ENCODE measurements at regions not wholly inside any gene's neighbourhood (a gene's known extent, or its start where the extent isn't known, plus 50 kb on each side); places are given as distances from the start of the nearest gene placed in this dataset.

DNA sequence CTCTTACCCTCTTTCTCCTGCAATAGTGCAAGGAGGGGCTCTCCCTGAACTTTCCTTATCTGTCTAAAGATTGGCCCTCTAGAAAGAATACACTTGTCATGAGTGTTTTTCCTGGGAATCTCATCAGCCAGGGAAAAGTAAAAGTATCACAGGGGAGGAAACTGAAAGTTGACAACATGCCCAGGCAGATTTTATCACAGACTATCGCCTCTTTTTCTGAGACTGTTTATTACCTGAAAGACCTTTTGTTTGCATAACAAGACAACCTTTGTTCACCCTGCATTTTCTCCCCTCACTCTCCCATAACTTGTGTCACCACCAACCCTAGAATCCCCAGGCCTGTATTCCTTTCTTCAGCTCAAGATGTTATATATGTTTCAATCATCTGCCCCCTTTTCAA is 794.7 kb upstream of the ADAMTS5 start:
- TF ChIP-seq, protein P1, sequence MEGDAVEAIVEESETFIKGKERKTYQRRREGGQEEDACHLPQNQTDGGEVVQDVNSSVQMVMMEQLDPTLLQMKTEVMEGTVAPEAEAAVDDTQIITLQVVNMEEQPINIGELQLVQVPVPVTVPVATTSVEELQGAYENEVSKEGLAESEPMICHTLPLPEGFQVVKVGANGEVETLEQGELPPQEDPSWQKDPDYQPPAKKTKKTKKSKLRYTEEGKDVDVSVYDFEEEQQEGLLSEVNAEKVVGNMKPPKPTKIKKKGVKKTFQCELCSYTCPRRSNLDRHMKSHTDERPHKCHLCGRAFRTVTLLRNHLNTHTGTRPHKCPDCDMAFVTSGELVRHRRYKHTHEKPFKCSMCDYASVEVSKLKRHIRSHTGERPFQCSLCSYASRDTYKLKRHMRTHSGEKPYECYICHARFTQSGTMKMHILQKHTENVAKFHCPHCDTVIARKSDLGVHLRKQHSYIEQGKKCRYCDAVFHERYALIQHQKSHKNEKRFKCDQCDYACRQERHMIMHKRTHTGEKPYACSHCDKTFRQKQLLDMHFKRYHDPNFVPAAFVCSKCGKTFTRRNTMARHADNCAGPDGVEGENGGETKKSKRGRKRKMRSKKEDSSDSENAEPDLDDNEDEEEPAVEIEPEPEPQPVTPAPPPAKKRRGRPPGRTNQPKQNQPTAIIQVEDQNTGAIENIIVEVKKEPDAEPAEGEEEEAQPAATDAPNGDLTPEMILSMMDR (IDR thresholded peaks at IDR 0.05) = no peak
- TF ChIP-seq POLR2A (IDR thresholded peaks at IDR 0.05) (no peak), EP300 (IDR thresholded peaks at IDR 0.05; ENCODE audit: low read depth) (no peak), POLR2AphosphoS5 (IDR thresholded peaks at IDR 0.05) (no peak)

All from transverse colon (tissue), 4 donors.